CD14-positive monocyte (primary cell): ENCODE measurements at regions not wholly inside any gene's neighbourhood (a gene's known extent, or its start where the extent isn't known, plus 50 kb on each side); places are given as distances from the start of the nearest gene placed in this dataset.

Experiments
- DNase-seq, 3 donors: peaks; one replicate each; pipeline ENCODE4 v3.0.0-alpha.2; 2011 to 2022
- H2AFZ ChIP-seq: 2 replicates; pipeline ENCODE4 v1.6.0; 2012; ENCODE audit warnings: mild to moderate bottlenecking, low read depth, low read length, inconsistent platforms; ENCODE audit not compliant: insufficient read depth, poor library complexity, severe bottlenecking
- H3K27ac ChIP-seq, 2 donors: 1 replicate in 1 of 2; 2 replicates in 1 of 2; pipeline ENCODE4 v1.5.1; 2012 to 2013; ENCODE audit warnings: low read length in 2 of 2, control low read depth in 1 of 2, inconsistent platforms in 1 of 2, low read depth in 1 of 2, mild to moderate bottlenecking in 1 of 2
- H3K27me3 ChIP-seq, 2 donors: one replicate each; pipeline versions ENCODE4 v1.6.0 to v1.6.1; 2011 to 2013; ENCODE audit warnings: low read length in 2 of 2; ENCODE audit not compliant: control insufficient read depth in 2 of 2, insufficient read depth in 2 of 2
- H3K36me3 ChIP-seq, 2 donors: replicated peaks in 1 of 2; 1 replicate in 1 of 2; 2 replicates in 1 of 2; pipeline versions ENCODE4 v1.5.1 to v1.6.1; 2012 to 2013; ENCODE audit warnings: low read length in 2 of 2, control low read depth in 1 of 2, inconsistent platforms in 1 of 2, mild to moderate bottlenecking in 1 of 2; ENCODE audit not compliant: insufficient read depth in 2 of 2, control insufficient read depth in 1 of 2
- H3K4me1 ChIP-seq, 2 donors: 1 replicate in 1 of 2; 2 replicates in 1 of 2; pipeline versions ENCODE4 v1.5.1 to v1.6.1; 2012 to 2013; ENCODE audit warnings: low read length in 2 of 2, control low read depth in 1 of 2, inconsistent platforms in 1 of 2, mild to moderate bottlenecking in 1 of 2, moderate library complexity in 1 of 2; ENCODE audit not compliant: insufficient read depth in 2 of 2, control insufficient read depth in 1 of 2
- H3K4me2 ChIP-seq: replicated peaks from 2 replicates; pipeline ENCODE3; 2012; ENCODE audit warnings: low read length, moderate library complexity, mild to moderate bottlenecking; ENCODE audit not compliant: poor library complexity, severe bottlenecking; ENCODE audit errors: extremely low read depth
- H3K4me3 ChIP-seq, 3 experiments: fragments of 200-600 bp in 1 of 3; sonication (generic) in 1 of 3; replicated peaks in 1 of 3; 1 replicate in 2 of 3; 2 replicates in 1 of 3; pipeline ENCODE4 v1.5.1; 2011 to 2013; ENCODE audit warnings: low read length in 3 of 3, mild to moderate bottlenecking in 3 of 3, control low read depth in 2 of 3, low read depth in 2 of 3, inconsistent platforms in 1 of 3, moderate library complexity in 1 of 3
- H3K79me2 ChIP-seq: 2 replicates; pipeline ENCODE4 v1.6.0; 2012; ENCODE audit warnings: mild to moderate bottlenecking, control low read depth, inconsistent platforms, low read length, moderate library complexity; ENCODE audit not compliant: insufficient read depth
- H3K9ac ChIP-seq: 2 replicates; pipeline ENCODE4 v1.6.0; 2017; ENCODE audit warnings: low read length, mild to moderate bottlenecking; ENCODE audit not compliant: insufficient read depth, poor library complexity, severe bottlenecking
- H3K9me3 ChIP-seq, 2 donors: replicated peaks in 1 of 2; 1 replicate in 1 of 2; 2 replicates in 1 of 2; pipeline versions ENCODE4 v1.5.1 to v1.6.1; 2012 to 2013; ENCODE audit warnings: low read length in 2 of 2, control low read depth in 1 of 2; ENCODE audit not compliant: control insufficient read depth in 1 of 2, insufficient read depth in 1 of 2
- H4K20me1 ChIP-seq: 2 replicates; pipeline ENCODE4 v1.6.0; 2012; ENCODE audit warnings: mild to moderate bottlenecking, low read length, control low read depth, moderate library complexity; ENCODE audit not compliant: insufficient read depth
- H3K27ac Mint-ChIP-seq, 7 donors: one replicate each; pipeline ENCODE4 v1.8.0; 2020; ENCODE audit warnings: mild to moderate bottlenecking in 7 of 7, mixed read lengths in 7 of 7, moderate library complexity in 6 of 7, inconsistent platforms in 2 of 7
- H3K27me3 Mint-ChIP-seq, 3 donors: one replicate each; pipeline ENCODE4 v1.8.0; 2021 to 2022; ENCODE audit warnings: low read depth in 3 of 3, mild to moderate bottlenecking in 3 of 3, mixed read lengths in 3 of 3, moderate library complexity in 3 of 3, inconsistent platforms in 1 of 3
- H3K36me3 Mint-ChIP-seq, 2 donors: one replicate each; pipeline ENCODE4 v1.8.0; 2020; ENCODE audit warnings: mixed read lengths in 2 of 2, inconsistent platforms in 1 of 2, mild to moderate bottlenecking in 1 of 2
- H3K4me1 Mint-ChIP-seq: one replicate; pipeline ENCODE4 v1.8.0; 2020; ENCODE audit warnings: mild to moderate bottlenecking, mixed read lengths
- H3K4me3 Mint-ChIP-seq, 2 donors: one replicate each; pipeline ENCODE4 v1.8.0; 2020; ENCODE audit warnings: mild to moderate bottlenecking in 2 of 2, mixed read lengths in 2 of 2, moderate library complexity in 1 of 2
- H3K9me3 Mint-ChIP-seq, 7 donors: one replicate each; pipeline ENCODE4 v1.8.0; 2020 to 2022; ENCODE audit warnings: mixed read lengths in 7 of 7, mild to moderate bottlenecking in 6 of 7, moderate library complexity in 6 of 7, inconsistent platforms in 2 of 7
- WGBS: methylation state at CpG from one replicate; pipeline ENCODE4 v1.1.5; 2013; ENCODE audit warnings: missing lambda C conversion rate; ENCODE audit not compliant: insufficient coverage; 5-methylcytosine and 5-hydroxymethylcytosine counted together
- intact Hi-C, 2 donors: fragments of 100-400 bp; cut with micrococcal nuclease; formaldehyde crosslinking; loops; one replicate each; pipeline versions ENCODE4 v1.15.0 to v1.15.1; 2023
- TF ChIP-seq, protein P1 (sequence below): fragments of 200-600 bp; IDR thresholded peaks from one replicate; pipeline ENCODE4 v1.8.0; 2022; ENCODE audit warnings: antibody characterized with exemption, mild to moderate bottlenecking

DNA sequence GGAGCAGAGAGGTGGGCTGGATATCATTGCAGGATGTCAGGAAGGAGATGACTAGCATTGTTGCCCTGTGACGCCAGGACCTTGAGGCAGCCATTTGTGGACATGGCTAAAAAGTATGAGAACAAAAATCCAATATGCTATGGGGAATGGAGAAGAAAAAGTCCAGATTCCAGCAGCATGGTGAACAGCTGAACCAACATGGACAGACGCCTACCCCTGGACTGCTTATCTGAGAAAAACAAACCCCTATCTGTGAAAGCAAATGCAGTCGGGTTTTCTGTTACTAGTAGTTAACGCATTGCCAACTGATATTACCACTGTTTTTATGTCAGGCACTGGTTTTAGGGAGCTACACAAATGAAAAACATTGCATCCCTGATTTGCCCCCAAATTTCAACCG lies 251.2 kb upstream of the RORA start:
- H3K9me3 ChIP-seq, result peaks cover 0 to 2% of the 10 kb centered on the region in 2 donors
- H3K27me3 ChIP-seq, result no peaks in the 10 kb centered on the region
- 74% methylated on average over 3 of the region's 5 CpGs for WGBS
- no peak overlapping the region for H3K4me2 ChIP-seq
- H3K27ac ChIP-seq, result no peak overlapping the region
- H3K9me3 Mint-ChIP-seq, result peaks cover 0 to 18% (median 4%) of the 10 kb centered on the region in 7 donors
- H3K9ac ChIP-seq, result no peak overlapping the region
- H3K4me3 ChIP-seq, result no peak overlapping the region
- no peak overlapping the region for H3K4me3 Mint-ChIP-seq
- no peaks in the 10 kb centered on the region for H3K4me1 ChIP-seq
- H3K79me2 ChIP-seq, result no peaks in the 10 kb centered on the region
- peaks cover 0 to 3% (median 1%) of the 10 kb centered on the region in 3 donors for H3K27me3 Mint-ChIP-seq
- no peak overlapping the region for H3K27ac Mint-ChIP-seq
- H3K4me1 Mint-ChIP-seq, result no peaks in the 10 kb centered on the region
- no peak for DNase-seq
- TF ChIP-seq, protein P1, sequence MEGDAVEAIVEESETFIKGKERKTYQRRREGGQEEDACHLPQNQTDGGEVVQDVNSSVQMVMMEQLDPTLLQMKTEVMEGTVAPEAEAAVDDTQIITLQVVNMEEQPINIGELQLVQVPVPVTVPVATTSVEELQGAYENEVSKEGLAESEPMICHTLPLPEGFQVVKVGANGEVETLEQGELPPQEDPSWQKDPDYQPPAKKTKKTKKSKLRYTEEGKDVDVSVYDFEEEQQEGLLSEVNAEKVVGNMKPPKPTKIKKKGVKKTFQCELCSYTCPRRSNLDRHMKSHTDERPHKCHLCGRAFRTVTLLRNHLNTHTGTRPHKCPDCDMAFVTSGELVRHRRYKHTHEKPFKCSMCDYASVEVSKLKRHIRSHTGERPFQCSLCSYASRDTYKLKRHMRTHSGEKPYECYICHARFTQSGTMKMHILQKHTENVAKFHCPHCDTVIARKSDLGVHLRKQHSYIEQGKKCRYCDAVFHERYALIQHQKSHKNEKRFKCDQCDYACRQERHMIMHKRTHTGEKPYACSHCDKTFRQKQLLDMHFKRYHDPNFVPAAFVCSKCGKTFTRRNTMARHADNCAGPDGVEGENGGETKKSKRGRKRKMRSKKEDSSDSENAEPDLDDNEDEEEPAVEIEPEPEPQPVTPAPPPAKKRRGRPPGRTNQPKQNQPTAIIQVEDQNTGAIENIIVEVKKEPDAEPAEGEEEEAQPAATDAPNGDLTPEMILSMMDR, result no peak
- no peaks in the 10 kb centered on the region for H4K20me1 ChIP-seq
- intact Hi-C loops, result no loop called here
- no peaks in the 10 kb centered on the region for H3K36me3 Mint-ChIP-seq
- no peak overlapping the region for H2AFZ ChIP-seq
- no peaks in the 10 kb centered on the region for H3K36me3 ChIP-seq

DNA sequence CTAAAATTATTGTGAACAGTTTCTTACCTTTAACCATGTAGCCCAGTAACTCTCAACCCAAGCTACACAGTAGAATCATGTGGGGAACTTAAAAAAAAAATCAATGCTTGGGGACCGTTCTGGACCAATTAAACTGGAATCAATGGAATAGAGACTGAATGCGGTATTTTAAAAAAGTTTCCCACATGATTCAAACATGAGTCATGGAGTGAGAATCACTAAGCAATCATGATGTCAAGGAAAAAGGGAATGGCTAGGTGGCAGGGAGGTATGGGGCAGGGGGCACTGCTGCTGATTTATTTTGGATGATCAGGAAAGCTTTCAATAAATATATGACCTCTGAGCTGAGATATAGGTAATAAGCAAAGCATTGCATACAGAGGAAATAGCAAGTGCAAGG lies 250.5 kb upstream of the RORA start:
- no CpG with 5 or more reads among the region's 2 CpGs for WGBS
- no peaks in the 10 kb centered on the region for H3K4me1 Mint-ChIP-seq

More for the DNA sequence above, 250.5 kb upstream of the RORA start:
- no peak overlapping the region for H3K4me3 Mint-ChIP-seq
- Histone ChIP-seq H3K27me3 (no peaks in the 10 kb centered on the region), H3K27ac (no peak overlapping the region), H4K20me1 (no peaks in the 10 kb centered on the region), H3K9me3 (peaks cover 0 to 2% of the 10 kb centered on the region in 2 donors), H3K4me2 (no peak overlapping the region), H3K4me3 (no peak overlapping the region), H3K9ac (no peak overlapping the region), H2AFZ (no peak overlapping the region), H3K36me3 (no peaks in the 10 kb centered on the region), H3K79me2 (no peaks in the 10 kb centered on the region), H3K4me1 (no peaks in the 10 kb centered on the region)
- H3K9me3 Mint-ChIP-seq, result peaks cover 0 to 16% (median 5%) of the 10 kb centered on the region in 7 donors
- H3K27me3 Mint-ChIP-seq, result peaks cover 0 to 3% (median 1%) of the 10 kb centered on the region in 3 donors
- intact Hi-C loops, result no loop called here
- no peak overlapping the region for H3K27ac Mint-ChIP-seq
- TF ChIP-seq, protein P1, result no peak
- no peak for DNase-seq
- H3K36me3 Mint-ChIP-seq, result no peaks in the 10 kb centered on the region
